Fibroblast of mammary gland (primary cell): ENCODE measurements at regions not wholly inside any gene's neighbourhood (a gene's known extent, or its start where the extent isn't known, plus 50 kb on each side); places are given as distances from the start of the nearest gene placed in this dataset.

Experiments used
- DNase-seq: peaks from one replicate; pipeline ENCODE4 v3.0.0-alpha.2; 2010; ENCODE audit warnings: low read depth
- H3K4me3 ChIP-seq: 2 replicates; pipeline ENCODE4 v1.5.1; 2011; ENCODE audit warnings: low read depth, mild to moderate bottlenecking, low read length, moderate library complexity; ENCODE audit not compliant: control insufficient read depth
- TF ChIP-seq, protein P1 (sequence below): conservative IDR thresholded peaks from 2 replicates; pipeline ENCODE4 v1.5.1; 2011; ENCODE audit warnings: low read depth, low read length, inconsistent platforms; ENCODE audit not compliant: control insufficient read depth, insufficient read depth

DNA sequence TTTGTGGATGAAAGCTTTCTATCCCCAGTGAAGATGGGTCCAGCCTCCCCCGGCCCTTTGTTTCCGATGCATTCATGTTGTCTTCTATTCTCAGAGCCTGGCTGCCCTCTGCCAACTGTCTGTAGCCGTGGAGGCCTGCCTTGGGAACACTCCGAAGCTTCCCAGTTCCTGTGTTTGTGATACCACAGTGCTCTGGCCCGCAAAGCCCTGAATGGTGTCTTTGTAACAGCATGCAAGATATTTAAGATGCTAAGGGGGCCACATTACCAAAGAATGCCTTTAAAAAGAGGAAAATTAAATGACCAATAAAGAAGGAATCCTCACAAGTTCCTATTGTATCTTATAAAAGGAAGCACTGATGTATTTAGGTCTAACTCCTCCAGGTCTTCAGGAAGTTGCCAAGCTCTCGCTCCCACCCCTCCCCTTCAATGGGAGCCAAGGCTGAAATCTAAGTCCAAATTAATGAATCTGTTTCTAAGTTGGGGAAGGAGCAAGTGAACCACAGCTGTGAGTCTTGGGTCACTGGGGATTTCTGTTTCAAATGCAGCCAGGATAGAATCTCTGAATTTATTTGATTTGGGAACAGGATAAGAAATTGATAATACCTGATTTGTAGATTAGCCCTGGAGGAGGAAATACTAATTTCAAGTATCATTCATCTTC, 596.1 kb downstream of the QKI start:
- no peak overlapping the region for H3K4me3 ChIP-seq
- TF ChIP-seq, protein P1, sequence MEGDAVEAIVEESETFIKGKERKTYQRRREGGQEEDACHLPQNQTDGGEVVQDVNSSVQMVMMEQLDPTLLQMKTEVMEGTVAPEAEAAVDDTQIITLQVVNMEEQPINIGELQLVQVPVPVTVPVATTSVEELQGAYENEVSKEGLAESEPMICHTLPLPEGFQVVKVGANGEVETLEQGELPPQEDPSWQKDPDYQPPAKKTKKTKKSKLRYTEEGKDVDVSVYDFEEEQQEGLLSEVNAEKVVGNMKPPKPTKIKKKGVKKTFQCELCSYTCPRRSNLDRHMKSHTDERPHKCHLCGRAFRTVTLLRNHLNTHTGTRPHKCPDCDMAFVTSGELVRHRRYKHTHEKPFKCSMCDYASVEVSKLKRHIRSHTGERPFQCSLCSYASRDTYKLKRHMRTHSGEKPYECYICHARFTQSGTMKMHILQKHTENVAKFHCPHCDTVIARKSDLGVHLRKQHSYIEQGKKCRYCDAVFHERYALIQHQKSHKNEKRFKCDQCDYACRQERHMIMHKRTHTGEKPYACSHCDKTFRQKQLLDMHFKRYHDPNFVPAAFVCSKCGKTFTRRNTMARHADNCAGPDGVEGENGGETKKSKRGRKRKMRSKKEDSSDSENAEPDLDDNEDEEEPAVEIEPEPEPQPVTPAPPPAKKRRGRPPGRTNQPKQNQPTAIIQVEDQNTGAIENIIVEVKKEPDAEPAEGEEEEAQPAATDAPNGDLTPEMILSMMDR = no peak
- no peak for DNase-seq

DNA sequence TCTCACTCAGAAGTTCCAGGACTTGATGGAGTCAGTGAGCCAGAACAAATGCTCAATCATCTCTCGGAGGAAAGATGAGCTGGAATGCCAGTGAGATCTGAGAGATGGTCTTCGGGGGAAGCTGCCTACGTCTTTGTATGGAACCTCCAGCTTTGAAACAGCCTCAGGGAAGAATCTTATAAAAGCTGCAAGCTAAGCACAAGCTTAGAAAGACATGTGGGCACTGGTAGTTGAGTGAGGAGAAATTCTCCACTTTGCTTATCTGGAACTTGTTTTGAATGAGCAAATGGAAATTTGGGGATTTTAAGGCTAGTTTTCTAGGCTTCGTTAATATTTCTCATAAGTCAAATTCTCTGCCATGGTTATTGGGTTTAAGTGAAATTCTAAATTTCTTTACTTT, 594.4 kb downstream of the QKI start:
- H3K4me3 ChIP-seq = no peak overlapping the region
- TF ChIP-seq, protein P1 = no peak
- no peak for DNase-seq

DNA sequence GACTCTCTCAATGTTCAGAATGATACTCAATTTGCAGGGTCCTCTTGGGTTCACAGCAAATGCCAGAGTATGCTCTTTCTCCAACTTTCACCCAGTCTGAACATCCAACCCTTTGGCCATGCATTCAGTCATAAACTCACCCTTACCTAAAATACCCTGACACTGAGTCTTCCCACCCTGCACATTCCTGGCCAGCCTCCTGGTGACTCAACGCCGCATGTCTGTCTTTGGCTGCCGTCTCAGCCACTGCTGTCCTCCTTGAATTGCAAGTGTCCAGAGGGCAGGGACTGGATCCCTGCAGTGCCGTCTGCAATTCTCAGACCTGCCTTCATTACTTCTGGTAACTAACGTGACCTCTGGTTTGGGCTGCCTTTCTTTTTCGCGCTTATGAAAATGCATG, 593.4 kb downstream of the QKI start:
- no peak for DNase-seq
- TF ChIP-seq, protein P1 = no peak
- H3K4me3 ChIP-seq = no peak overlapping the region

DNA sequence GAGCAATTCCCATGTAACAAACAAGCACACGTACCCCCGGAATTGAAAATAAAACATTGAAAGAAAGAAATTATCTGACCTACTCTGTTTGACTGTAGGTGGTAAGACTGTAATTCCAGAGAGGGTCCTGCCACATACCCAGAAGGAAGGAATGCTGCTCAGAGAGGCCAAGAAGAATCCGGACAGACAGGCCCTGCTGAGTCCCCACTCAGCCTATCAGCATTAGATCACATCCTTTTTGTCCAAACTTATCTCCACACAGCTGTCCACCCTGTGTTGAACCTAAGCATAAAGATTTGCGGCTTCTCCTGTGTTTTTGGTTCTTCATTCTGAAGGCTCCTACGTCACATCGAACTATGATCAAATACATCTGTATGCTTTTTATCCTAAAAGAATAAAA, 591.9 kb downstream of the QKI start:
- TF ChIP-seq, protein P1 = no peak
- no peak for DNase-seq
- H3K4me3 ChIP-seq = no peak overlapping the region

DNA sequence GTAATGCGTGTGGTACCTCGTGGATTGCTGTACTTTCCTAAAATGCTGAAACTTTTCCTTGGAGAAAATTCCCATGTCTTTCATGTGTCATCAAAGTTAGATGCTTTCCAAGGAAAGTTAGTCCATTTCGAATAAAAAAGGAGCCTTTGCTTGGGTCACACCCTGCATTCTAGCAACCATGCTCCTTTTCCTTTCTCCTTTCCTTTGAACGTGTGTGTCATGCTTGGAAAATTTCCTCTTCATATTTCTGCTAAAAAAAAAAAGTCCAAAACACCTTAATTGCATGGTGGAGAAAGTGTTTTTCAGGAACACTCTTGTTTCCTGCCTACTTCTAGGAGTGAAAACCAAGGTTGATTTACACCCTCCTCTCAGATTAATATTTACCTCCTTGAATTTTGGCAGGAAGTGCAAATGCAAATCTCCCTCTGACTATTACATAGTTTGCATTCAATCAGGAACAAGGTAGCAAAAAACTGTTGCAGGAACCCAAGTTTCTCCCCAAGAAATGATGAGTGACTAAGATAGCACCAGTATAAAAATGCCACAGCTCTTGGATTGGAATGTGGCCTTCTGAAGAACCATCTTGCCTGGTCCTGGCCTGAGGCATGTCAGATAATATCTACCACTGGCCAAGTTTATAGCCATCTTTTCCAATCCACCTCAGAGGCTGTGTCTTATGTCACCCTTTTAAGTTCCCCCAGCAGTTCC, 590.6 kb downstream of the QKI start:
- TF ChIP-seq, protein P1 = no peak
- no peak overlapping the region for H3K4me3 ChIP-seq
- no peak for DNase-seq

DNA sequence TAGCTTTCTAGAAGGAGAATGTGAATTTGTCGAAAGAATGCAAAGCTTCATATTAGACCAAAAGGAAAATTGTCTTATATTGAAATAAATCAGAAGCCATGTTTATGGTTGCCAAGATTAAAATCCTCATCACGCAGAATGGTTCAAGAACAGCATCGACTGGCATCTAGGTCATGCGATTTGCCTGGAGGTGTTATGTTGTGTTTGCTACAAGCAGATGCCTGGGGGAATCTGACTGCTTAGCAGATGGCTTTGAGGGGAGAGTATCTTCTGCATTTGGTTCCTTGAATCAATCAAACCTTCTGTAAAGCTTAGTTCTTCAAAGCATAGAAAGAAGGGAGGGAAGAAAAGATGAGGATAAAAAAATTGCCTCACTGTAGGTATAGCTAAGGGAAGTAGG, 585.8 kb downstream of the QKI start:
- no peak overlapping the region for H3K4me3 ChIP-seq
- TF ChIP-seq, protein P1 = no peak
- no peak for DNase-seq
